ENCODE measurements at regions not wholly inside any gene's neighbourhood (a gene's known extent, or its start where the extent isn't known, plus 50 kb on each side); places are given as distances from the start of the nearest gene placed in this dataset.

DNA sequence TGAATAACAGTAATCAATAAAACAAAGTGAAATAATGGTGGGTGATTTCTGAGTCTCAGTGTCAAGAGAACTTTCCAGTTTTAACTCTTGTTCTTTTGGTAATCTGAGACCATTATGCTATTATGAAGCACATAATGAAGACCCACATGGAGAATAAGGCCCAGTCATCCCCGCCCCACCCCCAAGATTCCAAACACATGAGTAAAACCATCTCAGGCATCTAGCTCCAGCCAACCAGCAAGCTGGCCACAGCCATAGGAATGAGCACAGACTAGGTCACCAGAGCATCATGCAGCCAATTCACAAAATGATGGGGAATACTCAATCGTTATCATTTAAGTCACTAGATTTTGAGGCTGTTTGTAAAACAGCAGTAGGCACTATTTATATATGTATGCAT, 1769.0 kb upstream of the PCDH20 start:
- Histone ChIP-seq H3K4me1 (ENCODE audit: control insufficient read depth, insufficient read depth, low read length) (no peaks in the 10 kb centered on the region), H3K27ac (ENCODE audit: low read length) (no peak overlapping the region), H3K36me3 (ENCODE audit: control insufficient read depth, insufficient read depth, low read length) (no peaks in the 10 kb centered on the region), H3K9me3 (ENCODE audit: control insufficient read depth, low read depth, low read length) (peaks cover 3% of the 10 kb centered on the region), H3K27me3 (ENCODE audit: control insufficient read depth, insufficient read depth, low read length) (no peaks in the 10 kb centered on the region), H3K4me3 (ENCODE audit: low read length) (no peak overlapping the region)
- 86% methylated on average over 1 of the region's 2 CpGs for WGBS (ENCODE audit: insufficient coverage, low lambda C conversion rate)
- DNase-seq, result no peak

DNA sequence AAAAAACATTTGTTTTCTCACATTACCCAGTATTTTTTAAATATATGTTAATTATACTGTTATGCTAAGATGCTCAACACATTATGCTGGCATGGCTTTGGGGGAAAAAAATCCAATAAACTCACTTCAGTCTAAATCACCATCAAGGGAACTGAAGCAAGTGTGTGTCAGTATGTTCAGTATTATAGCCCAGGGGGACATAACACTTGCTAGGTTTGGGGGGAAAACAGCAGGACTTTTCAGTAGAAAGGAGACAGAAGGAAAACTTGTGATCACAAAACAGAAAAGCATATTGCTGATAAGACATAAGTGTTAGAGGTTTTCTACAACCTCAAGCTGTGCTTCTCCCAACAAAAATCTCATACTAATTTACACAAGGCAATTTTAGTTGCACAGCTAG, 1759.9 kb upstream of the PCDH20 start:
- Histone ChIP-seq H3K4me3 (ENCODE audit: low read length) (no peak overlapping the region), H3K4me1 (ENCODE audit: control insufficient read depth, insufficient read depth, low read length) (peaks cover 4% of the 10 kb centered on the region), H3K36me3 (ENCODE audit: control insufficient read depth, insufficient read depth, low read length) (no peaks in the 10 kb centered on the region), H3K27ac (ENCODE audit: low read length) (no peak overlapping the region), H3K27me3 (ENCODE audit: control insufficient read depth, insufficient read depth, low read length) (no peaks in the 10 kb centered on the region), H3K9me3 (ENCODE audit: control insufficient read depth, low read depth, low read length) (peaks cover 2% of the 10 kb centered on the region)
- DNase-seq, result no peak

DNA sequence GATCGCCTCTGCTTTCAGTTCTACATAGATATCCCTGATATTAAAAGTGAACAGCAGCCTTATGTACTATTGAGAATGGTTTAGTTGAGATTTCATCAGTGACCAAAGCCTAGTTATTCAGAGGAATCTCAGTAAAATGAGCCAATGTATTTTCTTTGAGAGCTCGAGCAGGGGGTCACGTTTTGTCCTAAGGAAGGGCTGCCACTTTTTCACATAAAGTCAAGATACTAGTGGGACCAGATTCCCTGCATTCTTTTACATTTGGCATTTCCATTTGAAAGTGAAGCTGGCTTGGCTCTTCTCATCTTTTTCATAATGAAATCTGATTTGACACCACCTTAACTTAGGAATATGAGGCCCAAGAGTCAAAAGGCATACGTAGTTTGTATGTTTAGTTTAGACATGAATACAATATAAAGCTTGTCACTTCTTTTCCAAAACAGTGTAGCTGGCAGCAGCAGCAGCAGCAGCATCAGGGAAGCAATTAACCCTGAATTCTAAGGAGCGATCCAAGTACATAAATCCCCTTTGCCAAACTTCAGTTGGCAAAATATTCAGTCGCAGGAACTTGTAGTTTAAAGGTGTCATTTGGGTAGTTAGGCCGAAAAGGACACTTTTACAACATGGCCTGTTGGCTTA, 1752.2 kb upstream of the PCDH20 start:
- 100% methylated on average over 2 of the region's 7 CpGs for WGBS (ENCODE audit: insufficient coverage, low lambda C conversion rate)
- H3K36me3 ChIP-seq (ENCODE audit: control insufficient read depth, insufficient read depth, low read length), result no peaks in the 10 kb centered on the region

DNA sequence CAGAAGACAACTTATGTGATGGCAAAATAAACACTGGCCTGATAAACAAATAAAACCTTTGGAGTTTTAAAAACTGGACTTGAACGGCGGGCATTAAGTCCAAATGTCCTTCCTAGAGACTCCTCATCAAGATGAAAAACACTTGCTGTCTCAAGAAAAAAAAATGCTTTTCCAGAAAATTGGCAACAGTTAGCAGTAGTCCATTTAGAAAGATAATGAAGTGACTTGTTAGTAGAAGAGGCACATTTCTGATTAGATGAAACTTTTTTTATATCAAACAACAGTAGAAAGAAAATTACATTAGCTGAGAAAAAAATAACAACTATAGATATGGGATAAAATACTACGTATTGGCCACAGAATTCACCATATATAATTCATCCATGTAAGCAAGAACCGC, 1750.7 kb upstream of the PCDH20 start:
- Histone ChIP-seq H3K9me3 (ENCODE audit: control insufficient read depth, low read depth, low read length) (no peaks in the 10 kb centered on the region), H3K4me3 (ENCODE audit: low read length) (no peak overlapping the region), H3K36me3 (ENCODE audit: control insufficient read depth, insufficient read depth, low read length) (no peaks in the 10 kb centered on the region), H3K27me3 (ENCODE audit: control insufficient read depth, insufficient read depth, low read length) (no peaks in the 10 kb centered on the region), H3K27ac (ENCODE audit: low read length) (no peak overlapping the region), H3K4me1 (ENCODE audit: control insufficient read depth, insufficient read depth, low read length) (no peaks in the 10 kb centered on the region)
- WGBS (ENCODE audit: insufficient coverage, low lambda C conversion rate), result 74% methylated on average over 3 of the region's 4 CpGs
- no peak for DNase-seq

More for the DNA sequence above, 1752.2 kb upstream of the PCDH20 start:
- Histone ChIP-seq H3K4me1 (ENCODE audit: control insufficient read depth, insufficient read depth, low read length) (no peaks in the 10 kb centered on the region), H3K27me3 (ENCODE audit: control insufficient read depth, insufficient read depth, low read length) (no peaks in the 10 kb centered on the region), H3K4me3 (ENCODE audit: low read length) (no peak overlapping the region), H3K27ac (ENCODE audit: low read length) (no peak overlapping the region), H3K9me3 (ENCODE audit: control insufficient read depth, low read depth, low read length) (no peaks in the 10 kb centered on the region)
- DNase-seq, result no peak

DNA sequence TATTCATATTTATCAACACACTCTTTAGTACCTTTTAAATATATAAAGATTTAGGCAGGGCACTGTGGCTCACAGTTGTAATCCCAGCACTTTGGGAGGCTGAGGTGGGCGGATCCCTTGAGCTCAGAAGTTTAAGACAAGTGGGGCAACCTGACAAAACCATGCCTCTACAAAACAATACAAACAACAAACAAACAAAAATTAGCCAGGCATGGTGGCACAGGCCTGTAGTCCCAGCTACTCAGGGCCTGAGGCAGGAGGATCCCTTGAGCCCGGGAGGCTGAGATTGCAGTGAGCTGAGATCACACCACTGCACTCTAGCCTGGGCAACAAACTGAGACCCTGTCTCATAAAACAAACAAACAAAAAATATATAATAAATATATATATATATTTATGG, 1748.3 kb upstream of the PCDH20 start:
- WGBS (ENCODE audit: insufficient coverage, low lambda C conversion rate), result no CpG with 5 or more reads among the region's 2 CpGs
- Histone ChIP-seq H3K9me3 (ENCODE audit: control insufficient read depth, low read depth, low read length) (no peaks in the 10 kb centered on the region), H3K27me3 (ENCODE audit: control insufficient read depth, insufficient read depth, low read length) (no peaks in the 10 kb centered on the region), H3K4me3 (ENCODE audit: low read length) (no peak overlapping the region), H3K27ac (ENCODE audit: low read length) (no peak overlapping the region), H3K36me3 (ENCODE audit: control insufficient read depth, insufficient read depth, low read length) (no peaks in the 10 kb centered on the region), H3K4me1 (ENCODE audit: control insufficient read depth, insufficient read depth, low read length) (no peaks in the 10 kb centered on the region)
- no peak for DNase-seq

DNA sequence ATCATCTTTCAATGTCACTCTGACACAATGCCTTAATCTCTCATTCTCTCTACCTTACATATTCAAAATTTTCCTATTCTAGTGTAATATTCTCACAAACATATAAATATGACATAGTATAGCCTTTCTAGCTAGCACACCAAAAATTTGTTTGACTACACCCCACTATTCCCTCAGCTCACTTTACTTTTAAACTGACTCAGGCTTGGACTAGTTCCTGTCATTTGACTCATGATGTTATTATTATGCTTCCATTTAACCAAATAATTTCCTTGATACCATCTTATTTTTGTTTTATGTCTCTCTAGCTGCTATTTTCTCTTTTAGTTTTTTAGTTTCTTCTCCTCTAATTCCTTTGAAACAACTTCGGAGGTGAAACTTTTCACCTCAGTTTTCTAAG, 1745.6 kb upstream of the PCDH20 start:
- H3K9me3 ChIP-seq (ENCODE audit: control insufficient read depth, low read depth, low read length), result no peaks in the 10 kb centered on the region
- H3K4me3 ChIP-seq (ENCODE audit: low read length), result no peak overlapping the region
- no peaks in the 10 kb centered on the region for H3K27me3 ChIP-seq (ENCODE audit: control insufficient read depth, insufficient read depth, low read length)
- H3K27ac ChIP-seq (ENCODE audit: low read length), result no peak overlapping the region
- DNase-seq, result no peak
- H3K36me3 ChIP-seq (ENCODE audit: control insufficient read depth, insufficient read depth, low read length), result no peaks in the 10 kb centered on the region
- no peaks in the 10 kb centered on the region for H3K4me1 ChIP-seq (ENCODE audit: control insufficient read depth, insufficient read depth, low read length)
- WGBS (ENCODE audit: insufficient coverage, low lambda C conversion rate), result 100% methylated on average over 1 of the region's 1 CpG

DNA sequence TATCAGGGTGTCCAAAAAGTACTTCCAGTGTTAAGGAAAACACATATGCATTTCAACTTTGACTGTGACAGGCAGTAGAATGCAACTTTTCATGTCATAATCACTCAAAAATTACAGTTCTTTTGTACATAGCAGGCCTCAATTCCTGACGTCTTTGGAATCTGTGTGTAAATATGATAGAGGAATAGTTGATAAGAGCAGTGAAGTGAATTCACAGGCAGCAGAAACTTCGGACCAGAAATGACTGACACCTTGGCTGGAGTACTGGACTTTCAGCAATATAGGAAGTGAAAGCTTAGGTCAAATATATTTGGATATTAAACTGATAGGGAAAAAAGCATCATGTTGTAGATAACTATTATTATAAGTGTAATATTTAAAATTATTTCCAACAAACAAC, 1741.2 kb upstream of the PCDH20 start:
- no peak for DNase-seq
- Histone ChIP-seq H3K27ac (ENCODE audit: low read length) (no peak overlapping the region), H3K36me3 (ENCODE audit: control insufficient read depth, insufficient read depth, low read length) (no peaks in the 10 kb centered on the region), H3K4me3 (ENCODE audit: low read length) (no peak overlapping the region), H3K27me3 (ENCODE audit: control insufficient read depth, insufficient read depth, low read length) (no peaks in the 10 kb centered on the region), H3K4me1 (ENCODE audit: control insufficient read depth, insufficient read depth, low read length) (no peaks in the 10 kb centered on the region), H3K9me3 (ENCODE audit: control insufficient read depth, low read depth, low read length) (no peaks in the 10 kb centered on the region)
- WGBS (ENCODE audit: insufficient coverage, low lambda C conversion rate), result no CpG with 5 or more reads among the region's 2 CpGs

DNA sequence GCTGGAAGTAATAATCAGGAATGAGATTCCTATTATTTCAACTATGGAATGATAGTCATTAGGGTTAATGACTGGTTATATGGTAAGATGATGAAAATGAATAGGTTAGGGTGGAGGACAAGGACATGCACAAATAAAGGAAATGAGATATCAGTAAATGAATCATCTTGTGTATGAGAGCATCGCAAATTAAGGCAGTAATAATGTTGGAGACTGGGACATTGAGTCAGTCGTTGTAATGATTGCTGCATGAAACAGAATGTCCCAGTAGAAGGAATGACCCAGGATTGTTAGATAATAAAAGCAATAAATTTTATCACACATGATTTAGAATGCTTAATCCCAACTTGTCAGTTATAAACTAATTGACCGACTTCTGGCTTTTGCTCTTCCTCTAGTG, 1733.7 kb upstream of the PCDH20 start:
- Histone ChIP-seq H3K27me3 (ENCODE audit: control insufficient read depth, insufficient read depth, low read length) (no peaks in the 10 kb centered on the region), H3K27ac (ENCODE audit: low read length) (no peak overlapping the region), H3K4me3 (ENCODE audit: low read length) (no peak overlapping the region), H3K4me1 (ENCODE audit: control insufficient read depth, insufficient read depth, low read length) (no peaks in the 10 kb centered on the region), H3K36me3 (ENCODE audit: control insufficient read depth, insufficient read depth, low read length) (no peaks in the 10 kb centered on the region), H3K9me3 (ENCODE audit: control insufficient read depth, low read depth, low read length) (no peaks in the 10 kb centered on the region)
- 14% methylated on average over 1 of the region's 3 CpGs for WGBS (ENCODE audit: insufficient coverage, low lambda C conversion rate)
- no peak for DNase-seq

DNA sequence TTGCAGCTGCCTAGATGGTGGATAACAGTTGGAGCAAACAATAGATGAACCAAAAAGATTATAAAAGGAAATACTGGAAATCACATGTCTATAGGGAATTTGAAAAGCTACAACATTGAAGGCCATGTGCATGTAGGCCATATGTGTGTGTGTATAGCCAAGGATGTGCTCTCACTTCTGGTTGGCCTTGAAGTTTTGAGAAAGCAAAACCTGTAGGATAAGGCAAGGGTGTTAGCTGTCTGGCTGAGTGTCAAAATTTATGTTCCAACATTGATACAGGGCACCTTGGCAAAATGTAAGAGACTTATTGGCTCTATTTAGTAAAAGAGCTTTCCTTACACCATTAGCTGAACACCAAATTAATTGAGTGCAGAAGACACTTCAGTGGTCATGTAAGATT, 1723.6 kb upstream of the PCDH20 start:
- no peak for DNase-seq
- no peaks in the 10 kb centered on the region for H3K36me3 ChIP-seq (ENCODE audit: control insufficient read depth, insufficient read depth, low read length)
- H3K27me3 ChIP-seq (ENCODE audit: control insufficient read depth, insufficient read depth, low read length), result no peaks in the 10 kb centered on the region
- no peak overlapping the region for H3K4me3 ChIP-seq (ENCODE audit: low read length)
- no peaks in the 10 kb centered on the region for H3K4me1 ChIP-seq (ENCODE audit: control insufficient read depth, insufficient read depth, low read length)
- H3K27ac ChIP-seq (ENCODE audit: low read length), result no peak overlapping the region
- H3K9me3 ChIP-seq (ENCODE audit: control insufficient read depth, low read depth, low read length), result no peaks in the 10 kb centered on the region

DNA sequence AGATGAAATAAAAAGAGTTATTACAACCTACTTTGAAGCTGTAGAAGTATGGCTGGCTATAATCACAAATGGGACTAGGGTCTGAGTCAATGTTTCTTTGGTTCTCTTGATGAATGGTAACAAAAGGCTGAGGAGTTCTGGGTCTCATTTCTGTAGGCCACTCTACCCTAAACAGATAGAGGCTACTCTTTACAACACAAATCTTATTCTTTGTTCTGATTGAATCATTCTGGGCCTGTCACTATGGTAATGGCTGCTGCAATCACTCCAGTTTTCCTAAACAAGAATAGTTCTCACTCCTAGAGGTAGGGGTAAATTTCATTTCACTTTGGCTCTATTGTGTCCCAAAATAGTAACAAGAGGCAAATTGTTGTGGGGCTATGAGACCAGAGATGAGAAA, 1714.3 kb upstream of the PCDH20 start:
- Histone ChIP-seq H3K9me3 (ENCODE audit: control insufficient read depth, low read depth, low read length) (no peaks in the 10 kb centered on the region), H3K4me3 (ENCODE audit: low read length) (no peak overlapping the region), H3K4me1 (ENCODE audit: control insufficient read depth, insufficient read depth, low read length) (no peaks in the 10 kb centered on the region), H3K27ac (ENCODE audit: low read length) (no peak overlapping the region), H3K27me3 (ENCODE audit: control insufficient read depth, insufficient read depth, low read length) (no peaks in the 10 kb centered on the region), H3K36me3 (ENCODE audit: control insufficient read depth, insufficient read depth, low read length) (no peaks in the 10 kb centered on the region)
- DNase-seq, result no peak

DNA sequence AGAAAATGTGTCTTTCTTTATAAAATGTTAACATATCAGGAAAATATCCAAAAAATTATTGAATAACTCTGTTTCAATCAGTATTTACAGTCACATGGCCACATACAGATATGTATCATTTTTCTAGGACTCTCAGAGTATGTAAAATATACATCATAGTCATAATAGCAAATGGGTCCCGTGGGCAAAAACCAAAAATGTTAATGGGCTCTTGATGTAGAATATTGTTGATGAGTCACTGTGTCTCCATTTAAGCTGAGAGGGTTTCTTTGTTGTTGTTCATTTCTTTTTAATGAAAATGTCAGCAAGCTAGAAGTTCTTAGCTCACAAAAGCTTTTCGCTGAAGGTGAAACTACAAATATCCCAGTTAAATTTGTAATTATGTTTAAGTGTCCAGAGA, 1713.1 kb upstream of the PCDH20 start:
- 80% methylated on average over 1 of the region's 2 CpGs for WGBS (ENCODE audit: insufficient coverage, low lambda C conversion rate)
- no peaks in the 10 kb centered on the region for H3K4me1 ChIP-seq (ENCODE audit: control insufficient read depth, insufficient read depth, low read length)
- DNase-seq, result no peak
- H3K36me3 ChIP-seq (ENCODE audit: control insufficient read depth, insufficient read depth, low read length), result no peaks in the 10 kb centered on the region
- H3K9me3 ChIP-seq (ENCODE audit: control insufficient read depth, low read depth, low read length), result no peaks in the 10 kb centered on the region
- no peak overlapping the region for H3K4me3 ChIP-seq (ENCODE audit: low read length)
- H3K27ac ChIP-seq (ENCODE audit: low read length), result no peak overlapping the region
- no peaks in the 10 kb centered on the region for H3K27me3 ChIP-seq (ENCODE audit: control insufficient read depth, insufficient read depth, low read length)
